Hepatocyte (in vitro differentiated cells): ENCODE measurements at regions not wholly inside any gene's neighbourhood (a gene's known extent, or its start where the extent isn't known, plus 50 kb on each side); places are given as distances from the start of the nearest gene placed in this dataset.

ENCODE experiments used
- CTCF ChIP-seq: fragments of 200-600 bp; sonication (generic); IDR thresholded peaks from 2 replicates; pipeline ENCODE4 v1.5.1; 2016; ENCODE audit warnings: antibody characterized with exemption, mild to moderate bottlenecking; ENCODE audit not compliant: poor library complexity
- EZH2 ChIP-seq: fragments of 200-600 bp; sonication (generic); IDR thresholded peaks from 2 replicates; pipeline ENCODE4 v1.6.1; 2016; ENCODE audit warnings: antibody characterized with exemption, mild to moderate bottlenecking, borderline replicate concordance
- EZH2phosphoT487 ChIP-seq: fragments of 200-600 bp; sonication (generic); IDR thresholded peaks from one replicate; pipeline ENCODE4 v1.6.1; 2018; ENCODE audit warnings: antibody characterized with exemption, mild to moderate bottlenecking, low read depth, moderate library complexity; ENCODE audit not compliant: unreplicated experiment, severe bottlenecking

DNA sequence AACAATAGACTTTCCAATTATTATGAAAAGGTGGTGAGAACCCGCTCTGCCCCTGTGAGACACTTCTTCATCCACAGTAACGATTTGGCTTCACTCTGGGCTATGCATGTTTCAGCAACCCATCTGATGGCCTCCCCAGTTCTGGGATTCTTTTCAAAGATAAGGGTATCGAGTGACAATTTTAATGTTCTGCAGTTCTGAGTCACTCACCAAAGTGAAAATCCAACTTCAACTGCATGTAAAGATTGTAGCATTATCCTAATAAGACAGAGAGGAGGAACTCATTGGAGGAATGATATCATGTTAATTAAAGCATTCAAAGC, 1078.3 kb upstream of the SEMA6A start:
- TF ChIP-seq CTCF (no peak), EZH2 (no peak), EZH2phosphoT487 (no peak)
